ENCODE measurements at regions not wholly inside any gene's neighbourhood (a gene's known extent, or its start where the extent isn't known, plus 50 kb on each side); places are given as distances from the start of the nearest gene placed in this dataset.

GRCh38 chr1:38305666-38306065, 259.1 kb upstream of the POU3F1 start:
- Histone ChIP-seq H3K23ac (ENCODE audit: insufficient read length, low read depth, low read length) (no peak overlapping the region), H3K9me3 (ENCODE audit: control insufficient read depth, low read depth, low read length) (no peaks in the 10 kb centered on the region), H2BK12ac (ENCODE audit: insufficient read length, low read depth, low read length) (no peak overlapping the region), H2AFZ (ENCODE audit: low read length) (no peak overlapping the region), H4K8ac (replicated peaks; ENCODE audit: insufficient read length, low read depth, low read length) (no peak overlapping the region), H2BK20ac (ENCODE audit: low read depth, low read length, poor library complexity, severe bottlenecking) (no peak overlapping the region), H3K18ac (ENCODE audit: insufficient read length, low read depth, low read length) (no peak overlapping the region), H3K79me1 (ENCODE audit: insufficient read depth, low read depth, low read length, poor library complexity, severe bottlenecking) (no peaks in the 10 kb centered on the region), H3K23me2 (ENCODE audit: insufficient read length, low read depth, low read length, poor library complexity, severe bottlenecking) (no peaks in the 10 kb centered on the region), H2BK15ac (ENCODE audit: low read depth, low read length) (no peak overlapping the region), H3T11ph (ENCODE audit: low read length) (no peak overlapping the region), H3K4me2 (ENCODE audit: insufficient read depth, insufficient read length, low read length) (no peak overlapping the region), H4K5ac (ENCODE audit: insufficient read length, low read depth, low read length) (no peak overlapping the region), H2AK5ac (ENCODE audit: insufficient read length, low read length) (no peak overlapping the region), H3K4me1 (ENCODE audit: insufficient read depth, low read length) (no peaks in the 10 kb centered on the region), H2BK120ac (ENCODE audit: low read depth, low read length, poor library complexity, severe bottlenecking) (no peak overlapping the region), H3K14ac (ENCODE audit: insufficient read depth, low read length) (no peak overlapping the region), H3K27me3 (ENCODE audit: insufficient read depth, low read length) (no peaks in the 10 kb centered on the region), H3K4ac (ENCODE audit: low read depth, low read length) (no peak overlapping the region), H2BK5ac (ENCODE audit: insufficient read length, low read length) (no peak overlapping the region), H3K27ac (ENCODE audit: insufficient read length, low read depth, low read length) (no peak overlapping the region), H3K56ac (ENCODE audit: insufficient read length, low read depth, low read length) (no peak overlapping the region), H3K9ac (ENCODE audit: extremely low read depth, insufficient read length, low read length) (no peak overlapping the region), H4K91ac (ENCODE audit: insufficient read length, low read depth, low read length) (no peak overlapping the region), H4K20me1 (ENCODE audit: control insufficient read depth, insufficient read depth, insufficient read length) (no peaks in the 10 kb centered on the region), H3K79me2 (ENCODE audit: insufficient read depth, low read length) (no peaks in the 10 kb centered on the region)
- WGBS (ENCODE audit: extremely low coverage, insufficient read length, low lambda C conversion rate), result no CpG with 5 or more reads among the region's 1 CpG
- H3K27me3 Mint-ChIP-seq (ENCODE audit: low read depth), result no peaks in the 10 kb centered on the region
- no peak for DNase-seq
- no peaks in the 10 kb centered on the region for H3K9me3 Mint-ChIP-seq
- peaks cover 5% of the 10 kb centered on the region in 2 experiments; a peak in 1 of 4 replicates for H3K4me1 Mint-ChIP-seq
- no peak overlapping the region for H3K27ac Mint-ChIP-seq
- no peak overlapping the region for H3K4me3 Mint-ChIP-seq
- peaks cover 0 to 2% (median 0%) of the 10 kb centered on the region in 3 experiments; a peak in 1 of 7 replicates for H3K36me3 Mint-ChIP-seq (ENCODE audit: insufficient read depth in 1 of 3, low read depth in 3 of 3)
- TF ChIP-seq CTCF (conservative IDR thresholded peaks at IDR 0.05), result no peak

Data from H9 (cell line).